HepG2 (cell line): ENCODE measurements at regions not wholly inside any gene's neighbourhood (a gene's known extent, or its start where the extent isn't known, plus 50 kb on each side); places are given as distances from the start of the nearest gene placed in this dataset.

Experiments
- ATAC-seq: fragments of 200-7000 bp; cut with Tn5 transposase; 3 replicates; pipeline ENCODE4 v1.9.1; 2020; ENCODE audit warnings: mild to moderate bottlenecking, moderate library complexity
- BruUV-seq: library from RNA; stranded (reverse); fragments of 400-500 nt; replicated peaks from 2 replicates; lab custom pipeline; 2021; lab: Mats Ljungman, UMichigan
- CTCF ChIA-PET: fragments of 300-600 bp; formaldehyde crosslinking; extraction: SDS; loops from one replicate; lab custom pipeline; 2021; ENCODE audit warnings: low total read pairs, inconsistent platforms, low intra/inter-chr PET ratio; lab: Yijun Ruan, JAX
- POLR2A ChIA-PET: fragments of 350-600 bp; sonication (Branson Sonifier 250); formaldehyde crosslinking; loops from one replicate; lab custom pipeline; 2020; ENCODE audit warnings: antibody characterized with exemption, inconsistent platforms; lab: Yijun Ruan, JAX
- DNase-seq: peaks from one replicate; pipeline ENCODE4 v3.0.0-alpha.2; 2015; ENCODE audit warnings: low spot score
- FAIRE-seq: peaks from 3 replicates; lab custom pipeline; 2011; peaks lifted over from hg19 to GRCh38; lab: Jason Lieb, UNC
- H2AFZ ChIP-seq: one replicate; pipeline ENCODE4 v1.6.1; 2011; ENCODE audit warnings: low read length, inconsistent platforms
- H3K27ac ChIP-seq: fragments of 300-600 bp; 3 replicates; pipeline ENCODE4 v1.8.0; 2011; ENCODE audit warnings: mixed run types, mild to moderate bottlenecking, mixed read lengths, low read length, inconsistent platforms; ENCODE audit not compliant: insufficient read depth; ENCODE audit errors: extremely low read length
- H3K27me3 ChIP-seq, 2 experiments: fragments of 200-600 bp in 1 of 2; 2 replicates in 1 of 2; 3 replicates in 1 of 2; pipeline versions ENCODE4 v1.6.0 to v1.8.0; 2011; ENCODE audit warnings: low read length in 2 of 2, mild to moderate bottlenecking in 2 of 2, moderate library complexity in 2 of 2, inconsistent platforms in 1 of 2; ENCODE audit not compliant: insufficient read depth in 2 of 2, control insufficient read depth in 1 of 2
- H3K36me3 ChIP-seq, 2 experiments: fragments of 200-600 bp in 1 of 2; replicated peaks in 1 of 2; 2 replicates in 1 of 2; 3 replicates in 1 of 2; pipeline versions ENCODE4 v1.5.1 to v1.8.0; 2011; ENCODE audit warnings: low read length in 2 of 2, inconsistent platforms in 1 of 2; ENCODE audit not compliant: insufficient read depth in 2 of 2, control insufficient read depth in 1 of 2
- H3K4me1 ChIP-seq: 2 replicates; pipeline ENCODE4 v1.5.1; 2012; ENCODE audit warnings: low read length, inconsistent platforms; ENCODE audit not compliant: insufficient read depth
- H3K4me2 ChIP-seq: 2 replicates; pipeline ENCODE4 v1.6.0; 2011; ENCODE audit warnings: low read depth, low read length, inconsistent platforms
- H3K4me3 ChIP-seq, 3 experiments: fragments of 200-600 bp in 1 of 3; sonication (generic), shearing (Covaris generic) in 1 of 3; replicated peaks in 1 of 3; 2 replicates each; pipeline ENCODE4 v1.5.1; 2011 to 2016; ENCODE audit warnings: low read length in 3 of 3, inconsistent platforms in 2 of 3, low read depth in 2 of 3, mild to moderate bottlenecking in 2 of 3, control low read depth in 1 of 3, mixed read lengths in 1 of 3; ENCODE audit not compliant: insufficient read depth in 1 of 3
- H3K79me2 ChIP-seq: one replicate; pipeline ENCODE4 v1.6.1; 2011; ENCODE audit warnings: low read length, inconsistent platforms; ENCODE audit not compliant: insufficient read depth
- H3K9ac ChIP-seq: 2 replicates; pipeline ENCODE4 v1.6.0; 2011; ENCODE audit warnings: mild to moderate bottlenecking, low read depth, low read length, inconsistent platforms; ENCODE audit not compliant: insufficient read depth
- H3K9me3 ChIP-seq: 2 replicates; pipeline ENCODE4 v1.5.1; 2012; ENCODE audit warnings: mild to moderate bottlenecking, low read length
- H4K20me1 ChIP-seq: 2 replicates; pipeline ENCODE4 v1.6.0; 2011; ENCODE audit warnings: inconsistent platforms, mild to moderate bottlenecking, low read length, moderate library complexity; ENCODE audit not compliant: insufficient read depth
- CBX1 ChIP-seq: IDR thresholded peaks from one replicate; pipeline ENCODE4 v1.6.1; 2016; ENCODE audit warnings: antibody characterized with exemption, low read depth
- CTCF ChIP-seq: sonication (generic); formaldehyde crosslinking; IDR thresholded peaks from 2 replicates; pipeline ENCODE4 v1.5.0; 2020; ENCODE audit warnings: mild to moderate bottlenecking, missing genetic modification reagents, moderate library complexity
- HOXA5 ChIP-seq: sonication (generic); formaldehyde crosslinking; IDR thresholded peaks from 2 replicates; pipeline ENCODE4 v1.4.0; 2020; ENCODE audit warnings: missing genetic modification reagents
- NCOA1 ChIP-seq: sonication (generic); formaldehyde crosslinking; IDR thresholded peaks from 2 replicates; pipeline ENCODE4 v1.9.0; 2021; ENCODE audit warnings: missing genetic modification reagents
- PHF8 ChIP-seq: sonication (generic); formaldehyde crosslinking; IDR thresholded peaks from 2 replicates; pipeline ENCODE4 v1.5.0; 2020; ENCODE audit warnings: missing genetic modification reagents
- REPIN1 ChIP-seq: sonication (generic); formaldehyde crosslinking; IDR thresholded peaks from 2 replicates; pipeline ENCODE4 v1.8.0; 2022; ENCODE audit warnings: missing genetic modification reagents, low read depth, mild to moderate bottlenecking, borderline replicate concordance
- SKI ChIP-seq: fragments of 450-650 bp; IDR thresholded peaks from one replicate; pipeline ENCODE4 v1.6.1; 2018; ENCODE audit warnings: mild to moderate bottlenecking; ENCODE audit not compliant: partially characterized antibody
- ZBTB44 ChIP-seq: sonication (generic); formaldehyde crosslinking; IDR thresholded peaks from 2 replicates; pipeline ENCODE4 v1.4.0; 2020; ENCODE audit warnings: missing genetic modification reagents
- ZNF24 ChIP-seq: fragments of 450-650 bp; IDR thresholded peaks from 2 replicates; pipeline ENCODE4 v1.6.1; 2017; ENCODE audit warnings: antibody characterized with exemption, mild to moderate bottlenecking
- ZNF460 ChIP-seq: sonication (generic); formaldehyde crosslinking; IDR thresholded peaks from 2 replicates; pipeline ENCODE4 v1.5.1; 2020; ENCODE audit warnings: missing genetic modification reagents, mild to moderate bottlenecking, borderline replicate concordance
- ZNF720 ChIP-seq: sonication (generic); formaldehyde crosslinking; IDR thresholded peaks from 2 replicates; pipeline ENCODE4 v1.4.0; 2020; ENCODE audit warnings: missing genetic modification reagents
- ZNF850 ChIP-seq: sonication (generic); formaldehyde crosslinking; conservative IDR thresholded peaks from 2 replicates; pipeline ENCODE4 v1.9.0; 2021; ENCODE audit warnings: mild to moderate bottlenecking, missing genetic modification reagents
- WGBS: methylation state at CpG from one replicate; pipeline ENCODE4 v1.1.6; 2017; ENCODE audit warnings: low lambda C conversion rate; 5-methylcytosine and 5-hydroxymethylcytosine counted together
- in situ Hi-C: cut with HindIII; loops from 2 replicates; pipeline ENCODE4 v1.10.0; 2017; ENCODE audit warnings: low pct_unique_long_range_greater_than_20kb; ENCODE audit not compliant: extremely low pct_ligation_motif_present
- intact Hi-C: fragments of 100-400 bp; cut with micrococcal nuclease; formaldehyde crosslinking; loops from one replicate; pipeline ENCODE4 v1.10.0; 2022; ENCODE audit not compliant: unreplicated experiment

GRCh38 chr20:24158281-24158680 lies 169.7 kb upstream of the GGTLC1 start (continued):
- no peak for TF ChIP-seq ZNF460
- no peak for TF ChIP-seq PHF8 (CRISPR knock-in tag)
- no peak for TF ChIP-seq REPIN1
- no peak for TF ChIP-seq ZNF850 (CRISPR knock-in tag)
- TF ChIP-seq HOXA5 (CRISPR knock-in tag), result no peak
- TF ChIP-seq ZNF720 (CRISPR knock-in tag), result no peak
- TF ChIP-seq SKI, result no peak

- in situ Hi-C loops, result loop anchor here (25.0 kb wide), 1 partner anchor 220 kb away; no protein-coding TSS in a partner anchor
- no peak for FAIRE-seq
- Histone ChIP-seq H3K9ac (no peak overlapping the region), H4K20me1 (no peaks in the 10 kb centered on the region), H3K9me3 (no peaks in the 10 kb centered on the region), H3K4me1 (no peaks in the 10 kb centered on the region), H3K27me3 (no peaks in the 10 kb centered on the region), H3K79me2 (no peaks in the 10 kb centered on the region), H2AFZ (no peak overlapping the region), H3K4me3 (no peak overlapping the region), H3K27ac (no peak overlapping the region), H3K36me3 (no peaks in the 10 kb centered on the region), H3K4me2 (no peak overlapping the region)
- POLR2A ChIA-PET, result no interaction called here
- ATAC-seq, result no peak
- CTCF ChIA-PET, result no interaction called here
- BruUV-seq, result no TSS peak
- TF ChIP-seq NCOA1 (CRISPR knock-in tag), result no peak
- TF ChIP-seq CTCF (CRISPR knock-in tag), result no peak
- TF ChIP-seq CBX1, result no peak
- TF ChIP-seq ZBTB44, result no peak
- TF ChIP-seq ZNF24, result no peak
- DNase-seq, result no peak
- 6% methylated on average over 4 of the region's 4 CpGs for WGBS
- intact Hi-C loops, result no loop called here
These were observed 168.6 kb upstream of the GGTLC1 start for GRCh38 chr20:24157213-24157612.
